Smooth muscle cell (in vitro differentiated cells): ENCODE measurements at regions not wholly inside any gene's neighbourhood (a gene's known extent, or its start where the extent isn't known, plus 50 kb on each side); places are given as distances from the start of the nearest gene placed in this dataset.

Experiments
- DNase-seq: peaks from one replicate; lab custom pipeline; 2025; ENCODE audit not compliant: unreplicated experiment; lab: John Stamatoyannopoulos, UW
- H2AFZ ChIP-seq: fragments of 200-600 bp; sonication (generic); 2 replicates; pipeline ENCODE4 v1.6.0; 2016; ENCODE audit warnings: antibody characterized with exemption, low read depth, mild to moderate bottlenecking
- H3F3A ChIP-seq: fragments of 200-600 bp; sonication (generic); 2 replicates; pipeline ENCODE4 v1.6.0; 2017; ENCODE audit warnings: antibody characterized with exemption, low read depth
- H3K27ac ChIP-seq: fragments of 200-600 bp; sonication (generic); 2 replicates; pipeline ENCODE4 v1.5.1; 2016; ENCODE audit warnings: low read depth, mild to moderate bottlenecking
- H3K27me3 ChIP-seq: fragments of 200-600 bp; sonication (generic); 2 replicates; pipeline ENCODE4 v1.6.1; 2016; ENCODE audit warnings: low read depth, mild to moderate bottlenecking
- H3K36me3 ChIP-seq: fragments of 200-600 bp; sonication (generic); 2 replicates; pipeline ENCODE4 v1.5.1; 2016; ENCODE audit warnings: low read depth
- H3K4me1 ChIP-seq: fragments of 200-600 bp; sonication (generic); 2 replicates; pipeline ENCODE4 v1.5.1; 2016; ENCODE audit warnings: low read depth
- H3K4me2 ChIP-seq: fragments of 200-600 bp; sonication (generic); 2 replicates; pipeline ENCODE4 v1.6.0; 2016; ENCODE audit warnings: mild to moderate bottlenecking
- H3K4me3 ChIP-seq: fragments of 200-600 bp; sonication (generic); 2 replicates; pipeline ENCODE4 v1.5.1; 2016; ENCODE audit warnings: mild to moderate bottlenecking
- H3K79me2 ChIP-seq: fragments of 200-600 bp; sonication (generic); 2 replicates; pipeline ENCODE4 v1.6.0; 2016; ENCODE audit warnings: low read depth, mild to moderate bottlenecking
- H3K9ac ChIP-seq: fragments of 200-600 bp; sonication (generic); 2 replicates; pipeline ENCODE4 v1.6.0; 2016; ENCODE audit warnings: low read depth
- H3K9me3 ChIP-seq: fragments of 200-600 bp; sonication (generic); replicated peaks from 2 replicates; pipeline ENCODE4 v1.5.1; 2016; ENCODE audit warnings: low read depth
- H4K20me1 ChIP-seq: fragments of 200-600 bp; sonication (generic); 2 replicates; pipeline ENCODE4 v1.6.0; 2016; ENCODE audit warnings: low read depth
- CTCF ChIP-seq: fragments of 200-600 bp; sonication (generic); IDR thresholded peaks from 2 replicates; pipeline ENCODE4 v1.5.1; 2017; ENCODE audit warnings: borderline replicate concordance, mild to moderate bottlenecking, antibody characterized with exemption; ENCODE audit not compliant: insufficient read depth, poor library complexity, severe bottlenecking
- WGBS: methylation state at CpG from one replicate; pipeline ENCODE4 v1.1.7; 2016; ENCODE audit warnings: low lambda C conversion rate; 5-methylcytosine and 5-hydroxymethylcytosine counted together

- Histone ChIP-seq H3K4me3 (no peak overlapping the region), H3K27me3 (peaks cover 13% of the 10 kb centered on the region), H3K79me2 (no peaks in the 10 kb centered on the region), H3K9ac (no peak overlapping the region), H3K4me1 (no peaks in the 10 kb centered on the region), H3K9me3 (no peaks in the 10 kb centered on the region), H4K20me1 (no peaks in the 10 kb centered on the region), H2AFZ (no peak overlapping the region), H3K36me3 (no peaks in the 10 kb centered on the region), H3K4me2 (no peak overlapping the region), H3F3A (no peaks in the 10 kb centered on the region), H3K27ac (no peak overlapping the region)
- TF ChIP-seq CTCF, result no peak
- no peak for DNase-seq
- WGBS, result 82% methylated on average over 14 of the region's 14 CpGs
These were observed 194.9 kb downstream of the BCR start for GRCh38 chr22:23375031-23375827.

DNA sequence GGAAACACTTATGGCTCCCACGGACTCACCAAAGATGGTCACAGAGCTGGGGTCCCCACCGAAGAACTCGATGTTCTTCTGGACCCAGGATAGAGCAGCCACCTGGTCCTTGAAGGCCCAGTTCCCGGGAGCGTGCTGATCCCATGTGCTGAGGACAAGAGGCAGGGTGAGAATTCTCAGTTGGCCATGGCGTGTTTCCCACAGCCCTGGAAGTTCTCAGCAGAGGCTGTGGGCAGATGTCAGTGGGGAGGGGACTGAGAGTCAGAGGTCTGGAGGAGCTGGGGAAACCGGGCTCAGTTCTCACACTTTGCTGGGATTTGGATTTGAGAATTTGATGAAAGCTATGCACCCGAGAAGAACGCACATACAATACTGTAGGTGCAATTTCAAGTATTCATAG, 193.3 kb downstream of the BCR start:
- H3K4me2 ChIP-seq, result no peak overlapping the region
- no peak overlapping the region for H3K4me3 ChIP-seq
- H3K27ac ChIP-seq, result no peak overlapping the region
- H3K4me1 ChIP-seq, result no peaks in the 10 kb centered on the region
- H3K9me3 ChIP-seq, result no peaks in the 10 kb centered on the region
- H3K36me3 ChIP-seq, result no peaks in the 10 kb centered on the region
- DNase-seq, result no peak
- 78% methylated on average over 9 of the region's 9 CpGs for WGBS
- H2AFZ ChIP-seq, result no peak overlapping the region
- no peaks in the 10 kb centered on the region for H3F3A ChIP-seq
- no peaks in the 10 kb centered on the region for H3K79me2 ChIP-seq
- H3K27me3 ChIP-seq, result peaks cover 29% of the 10 kb centered on the region
- TF ChIP-seq CTCF, result no peak
- H4K20me1 ChIP-seq, result no peaks in the 10 kb centered on the region
- no peak overlapping the region for H3K9ac ChIP-seq

DNA sequence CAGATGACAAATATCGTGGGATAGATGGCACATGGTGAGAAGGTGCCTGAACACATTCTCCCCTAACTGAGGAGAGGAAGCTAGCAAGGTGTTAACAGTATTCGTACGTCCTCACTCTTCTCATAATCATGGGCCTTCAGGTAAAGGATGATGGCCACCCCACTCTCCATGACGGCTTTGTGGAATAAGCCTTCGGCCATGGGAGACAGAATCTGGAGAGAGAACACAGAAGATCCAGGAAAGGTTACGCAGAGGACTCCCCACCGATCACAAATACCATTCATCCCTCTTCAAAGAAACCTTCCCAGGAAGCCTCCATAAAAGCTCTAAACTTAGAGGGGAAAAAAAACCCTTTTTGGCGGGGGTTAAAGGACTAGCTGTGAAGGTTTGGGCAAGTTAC, 189.9 kb downstream of the BCR start:
- no peaks in the 10 kb centered on the region for H3F3A ChIP-seq
- no peak for TF ChIP-seq CTCF
- H3K36me3 ChIP-seq, result no peaks in the 10 kb centered on the region
- no peaks in the 10 kb centered on the region for H3K79me2 ChIP-seq
- H3K9ac ChIP-seq, result no peak overlapping the region
- WGBS, result 65% methylated on average over 8 of the region's 8 CpGs
- peaks cover 60% of the 10 kb centered on the region for H3K27me3 ChIP-seq
- H4K20me1 ChIP-seq, result no peaks in the 10 kb centered on the region
- no peak for DNase-seq
- no peak overlapping the region for H2AFZ ChIP-seq
- no peak overlapping the region for H3K4me3 ChIP-seq
- no peaks in the 10 kb centered on the region for H3K9me3 ChIP-seq
- H3K4me2 ChIP-seq, result no peak overlapping the region
- H3K4me1 ChIP-seq, result no peaks in the 10 kb centered on the region
- H3K27ac ChIP-seq, result no peak overlapping the region
